ENCODE measurements at regions not wholly inside any gene's neighbourhood (a gene's known extent, or its start where the extent isn't known, plus 50 kb on each side); places are given as distances from the start of the nearest gene placed in this dataset.

- TF ChIP-seq, protein P1, sequence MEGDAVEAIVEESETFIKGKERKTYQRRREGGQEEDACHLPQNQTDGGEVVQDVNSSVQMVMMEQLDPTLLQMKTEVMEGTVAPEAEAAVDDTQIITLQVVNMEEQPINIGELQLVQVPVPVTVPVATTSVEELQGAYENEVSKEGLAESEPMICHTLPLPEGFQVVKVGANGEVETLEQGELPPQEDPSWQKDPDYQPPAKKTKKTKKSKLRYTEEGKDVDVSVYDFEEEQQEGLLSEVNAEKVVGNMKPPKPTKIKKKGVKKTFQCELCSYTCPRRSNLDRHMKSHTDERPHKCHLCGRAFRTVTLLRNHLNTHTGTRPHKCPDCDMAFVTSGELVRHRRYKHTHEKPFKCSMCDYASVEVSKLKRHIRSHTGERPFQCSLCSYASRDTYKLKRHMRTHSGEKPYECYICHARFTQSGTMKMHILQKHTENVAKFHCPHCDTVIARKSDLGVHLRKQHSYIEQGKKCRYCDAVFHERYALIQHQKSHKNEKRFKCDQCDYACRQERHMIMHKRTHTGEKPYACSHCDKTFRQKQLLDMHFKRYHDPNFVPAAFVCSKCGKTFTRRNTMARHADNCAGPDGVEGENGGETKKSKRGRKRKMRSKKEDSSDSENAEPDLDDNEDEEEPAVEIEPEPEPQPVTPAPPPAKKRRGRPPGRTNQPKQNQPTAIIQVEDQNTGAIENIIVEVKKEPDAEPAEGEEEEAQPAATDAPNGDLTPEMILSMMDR (IDR thresholded peaks at IDR 0.05): no peak
- no peak for TF ChIP-seq POLR2A (IDR thresholded peaks at IDR 0.05)
Observed at GRCh38 chr5:67293226-67293625, 96.6 kb upstream of the CD180 start.

All from Peyer's patch (tissue), 4 donors.